ENCODE measurements at regions not wholly inside any gene's neighbourhood (a gene's known extent, or its start where the extent isn't known, plus 50 kb on each side); places are given as distances from the start of the nearest gene placed in this dataset.

GRCh38 chr4:164424846-164425245, 329.1 kb upstream of the SMIM31 start:
- no peak for TF ChIP-seq CTCF (IDR thresholded peaks at IDR 0.05)
- no peak overlapping the region for H3K27ac ChIP-seq
- no peak for DNase-seq (ENCODE audit: low spot score)
- H3K4me3 ChIP-seq, result no peak overlapping the region

- Histone ChIP-seq H3K27ac (no peak overlapping the region), H3K4me3 (no peak overlapping the region)
- no peak for DNase-seq (ENCODE audit: low spot score)
- TF ChIP-seq CTCF (IDR thresholded peaks at IDR 0.05), result no peak
Measured at GRCh38 chr4:164428561-164428960, 325.4 kb upstream of the SMIM31 start.

GRCh38 chr4:164438321-164438720, 315.6 kb upstream of the SMIM31 start:
- no peak overlapping the region for H3K4me3 ChIP-seq
- no peak for TF ChIP-seq CTCF (IDR thresholded peaks at IDR 0.05)
- no peak overlapping the region for H3K27ac ChIP-seq
- DNase-seq (ENCODE audit: low spot score), result no peak

- Histone ChIP-seq H3K27ac (no peak overlapping the region), H3K4me3 (no peak overlapping the region)
- no peak for TF ChIP-seq CTCF (IDR thresholded peaks at IDR 0.05)
- DNase-seq (ENCODE audit: low spot score), result no peak
Measured at GRCh38 chr4:164439037-164439436, 314.9 kb upstream of the SMIM31 start.

- H3K4me3 ChIP-seq, result no peak overlapping the region
- no peak overlapping the region for H3K27ac ChIP-seq
- no peak for DNase-seq (ENCODE audit: low spot score)
- no peak for TF ChIP-seq CTCF (IDR thresholded peaks at IDR 0.05)
Measured at GRCh38 chr4:164440199-164440598, 313.7 kb upstream of the SMIM31 start.

GRCh38 chr4:164441109-164441508, 312.8 kb upstream of the SMIM31 start:
- no peak for DNase-seq (ENCODE audit: low spot score)
- no peak for TF ChIP-seq CTCF (IDR thresholded peaks at IDR 0.05)
- no peak overlapping the region for H3K27ac ChIP-seq
- no peak overlapping the region for H3K4me3 ChIP-seq

GRCh38 chr4:164442180-164442579, 311.8 kb upstream of the SMIM31 start:
- H3K27ac ChIP-seq, result no peak overlapping the region
- TF ChIP-seq CTCF (IDR thresholded peaks at IDR 0.05), result no peak
- DNase-seq (ENCODE audit: low spot score), result no peak
- no peak overlapping the region for H3K4me3 ChIP-seq

Measured in coronary artery (tissue), 2 donors.